Sigmoid colon (tissue), 6 donors: ENCODE measurements at regions not wholly inside any gene's neighbourhood (a gene's known extent, or its start where the extent isn't known, plus 50 kb on each side); places are given as distances from the start of the nearest gene placed in this dataset.

Experiments used
- DNase-seq: peaks from one replicate; pipeline ENCODE4 v3.0.0-alpha.2; 2019
- H3K27ac ChIP-seq, 4 donors: fragments of 200-600 bp; sonication (generic); one replicate each; pipeline ENCODE4 v1.5.1; 2016 to 2019; ENCODE audit warnings: mild to moderate bottlenecking in 1 of 4
- H3K27me3 ChIP-seq, 3 donors: fragments of 200-600 bp; sonication (generic); one replicate each; pipeline ENCODE4 v1.5.1; 2019; ENCODE audit warnings: mild to moderate bottlenecking in 1 of 3
- H3K36me3 ChIP-seq, 4 donors: fragments of 200-600 bp; sonication (generic); one replicate each; pipeline ENCODE4 v1.5.1; 2016 to 2019
- H3K4me1 ChIP-seq, 4 donors: fragments of 200-600 bp; sonication (generic); one replicate each; pipeline ENCODE4 v1.5.1; 2017 to 2019
- H3K4me3 ChIP-seq, 4 donors: fragments of 200-600 bp; sonication (generic); one replicate each; pipeline ENCODE4 v1.5.1; 2017 to 2019; ENCODE audit warnings: mild to moderate bottlenecking in 2 of 4, moderate library complexity in 1 of 4
- H3K9me3 ChIP-seq, 4 donors: fragments of 200-600 bp in 3 of 4; sonication (generic) in 3 of 4; one replicate each; pipeline versions ENCODE4 v1.5.1 to v1.6.1; 2013 to 2019
- CTCF ChIP-seq, 4 experiments: fragments of 450-650 bp in 3 of 4; fragments of 200-600 bp in 1 of 4; IDR thresholded peaks; one replicate each; pipeline ENCODE4 v1.5.1; 2016 to 2019; ENCODE audit warnings: antibody characterized with exemption in 4 of 4, mild to moderate bottlenecking in 3 of 4, moderate library complexity in 2 of 4
- EP300 ChIP-seq, 4 donors: sonication (generic); formaldehyde crosslinking; IDR thresholded peaks; one replicate each; pipeline ENCODE4 v1.6.1; 2017; ENCODE audit warnings: antibody characterized with exemption in 4 of 4
- POLR2A ChIP-seq, 2 donors: fragments of 450-650 bp; IDR thresholded peaks; one replicate each; pipeline ENCODE4 v1.6.1; 2016; ENCODE audit warnings: antibody characterized with exemption in 2 of 2, mild to moderate bottlenecking in 2 of 2, moderate library complexity in 2 of 2
- POLR2AphosphoS5 ChIP-seq, 4 donors: sonication (generic); formaldehyde crosslinking; IDR thresholded peaks; one replicate each; pipeline ENCODE4 v1.6.1; 2017; ENCODE audit warnings: antibody characterized with exemption in 4 of 4
- WGBS, 2 donors: extraction: QIAGEN DNeasy Blood & Tissue Kit; methylation state at CpG; one replicate each; pipeline ENCODE4 v1.1.7; 2013; 5-methylcytosine and 5-hydroxymethylcytosine counted together
- intact Hi-C: fragments of 100-400 bp; cut with DNase I; formaldehyde crosslinking; loops from one replicate; pipeline ENCODE4 v1.15.1; 2023
- donor health status: healthy with polysubstance abuse.
- donor health status: healthy.

GRCh38 chr3:106560451-106560966 lies 691.7 kb upstream of the CBLB start:
- Histone ChIP-seq H3K27me3 (no peaks in the 10 kb centered on the region), H3K4me1 (no peaks in the 10 kb centered on the region), H3K9me3 (no peaks in the 10 kb centered on the region), H3K36me3 (no peaks in the 10 kb centered on the region), H3K4me3 (no peak overlapping the region), H3K27ac (peak overlapping the region in 1 of 4 donors; percentile 43)
- TF ChIP-seq CTCF (IDR thresholded peaks at IDR 0.05) (no peak), EP300 (IDR thresholded peaks at IDR 0.05) (no peak), POLR2AphosphoS5 (IDR thresholded peaks at IDR 0.05) (no peak), POLR2A (IDR thresholded peaks at IDR 0.05) (no peak)
- DNase-seq, result no peak
- 86 to 87% methylated on average over 3 of the region's 3 CpGs for WGBS, 2 donors
- intact Hi-C loops, result no loop called here

GRCh38 chr3:106566277-106566676 lies 697.5 kb upstream of the CBLB start:
- DNase-seq, result no peak
- H3K4me1 ChIP-seq, result no peaks in the 10 kb centered on the region
- no peaks in the 10 kb centered on the region for H3K27me3 ChIP-seq
- no peak overlapping the region for H3K4me3 ChIP-seq
- H3K9me3 ChIP-seq, result no peaks in the 10 kb centered on the region
- intact Hi-C loops, result no loop called here
- WGBS, 2 donors, result 30 to 54% methylated on average over 4 of the region's 4 CpGs
- H3K27ac ChIP-seq, result no peak overlapping the region
- H3K36me3 ChIP-seq, result no peaks in the 10 kb centered on the region
- no peak for TF ChIP-seq CTCF (IDR thresholded peaks at IDR 0.05)
- TF ChIP-seq POLR2A (IDR thresholded peaks at IDR 0.05), result no peak
- no peak for TF ChIP-seq POLR2AphosphoS5 (IDR thresholded peaks at IDR 0.05)
- TF ChIP-seq EP300 (IDR thresholded peaks at IDR 0.05), result no peak

GRCh38 chr3:106570426-106570825 lies 701.6 kb upstream of the CBLB start:
- H3K4me1 ChIP-seq, result no peaks in the 10 kb centered on the region
- no peaks in the 10 kb centered on the region for H3K9me3 ChIP-seq
- H3K27ac ChIP-seq, result no peak overlapping the region
- intact Hi-C loops, result no loop called here
- no peak for DNase-seq
- no peak overlapping the region for H3K4me3 ChIP-seq
- no peaks in the 10 kb centered on the region for H3K27me3 ChIP-seq
- 86 to 89% methylated on average over 1 of the region's 1 CpG for WGBS, 2 donors
- no peaks in the 10 kb centered on the region for H3K36me3 ChIP-seq
- TF ChIP-seq EP300 (IDR thresholded peaks at IDR 0.05), result no peak

GRCh38 chr3:106573605-106574004 lies 704.8 kb upstream of the CBLB start:
- Histone ChIP-seq H3K4me3 (no peak overlapping the region), H3K9me3 (no peaks in the 10 kb centered on the region), H3K27me3 (no peaks in the 10 kb centered on the region), H3K27ac (no peak overlapping the region), H3K4me1 (no peaks in the 10 kb centered on the region), H3K36me3 (no peaks in the 10 kb centered on the region)
- DNase-seq, result no peak
- WGBS, 2 donors, result 80 to 91% methylated on average over 3 of the region's 3 CpGs
- intact Hi-C loops, result no loop called here
- TF ChIP-seq EP300 (IDR thresholded peaks at IDR 0.05) (no peak), CTCF (IDR thresholded peaks at IDR 0.05) (no peak), POLR2A (IDR thresholded peaks at IDR 0.05) (no peak), POLR2AphosphoS5 (IDR thresholded peaks at IDR 0.05) (no peak)

GRCh38 chr3:106575029-106575428 lies 706.2 kb upstream of the CBLB start:
- H3K4me3 ChIP-seq, result no peak overlapping the region
- no peaks in the 10 kb centered on the region for H3K4me1 ChIP-seq
- WGBS, 2 donors, result 54 to 81% methylated on average over 1 of the region's 1 CpG
- TF ChIP-seq POLR2A (IDR thresholded peaks at IDR 0.05), result no peak
- no peak for TF ChIP-seq POLR2AphosphoS5 (IDR thresholded peaks at IDR 0.05)
- TF ChIP-seq CTCF (IDR thresholded peaks at IDR 0.05), result no peak
- TF ChIP-seq EP300 (IDR thresholded peaks at IDR 0.05), result no peak
- no peaks in the 10 kb centered on the region for H3K9me3 ChIP-seq
- no peak for DNase-seq
- no peaks in the 10 kb centered on the region for H3K36me3 ChIP-seq
- no peaks in the 10 kb centered on the region for H3K27me3 ChIP-seq
- intact Hi-C loops, result no loop called here
- no peak overlapping the region for H3K27ac ChIP-seq
